Effector memory CD8-positive, alpha-beta T cell (primary cell): ENCODE measurements at regions not wholly inside any gene's neighbourhood (a gene's known extent, or its start where the extent isn't known, plus 50 kb on each side); places are given as distances from the start of the nearest gene placed in this dataset.

Experiments
- ATAC-seq: fragments of 150-1000 bp; cut with Tn5 transposase; replicated peaks from 2 replicates; pipeline ENCODE4 v1.10.0; 2021; ENCODE audit warnings: mild to moderate bottlenecking, moderate library complexity
- DNase-seq, 3 experiments: peaks; one replicate each; pipeline ENCODE4 v3.0.0; 2021
- H3K27ac Mint-ChIP-seq, 2 donors: one replicate each; pipeline ENCODE4 v1.8.0; 2022; ENCODE audit warnings: mild to moderate bottlenecking in 2 of 2, mixed read lengths in 2 of 2, moderate library complexity in 2 of 2
- H3K27me3 Mint-ChIP-seq, 2 donors: one replicate each; pipeline ENCODE4 v1.8.0; 2022; ENCODE audit warnings: mixed read lengths in 2 of 2
- H3K36me3 Mint-ChIP-seq: one replicate; pipeline ENCODE4 v1.8.0; 2022; ENCODE audit warnings: mild to moderate bottlenecking, moderate library complexity, mixed read lengths; ENCODE audit not compliant: insufficient read depth
- H3K4me1 Mint-ChIP-seq, 2 donors: one replicate each; pipeline ENCODE4 v1.8.0; 2022; ENCODE audit warnings: low read depth in 2 of 2, mixed read lengths in 2 of 2
- H3K4me3 Mint-ChIP-seq, 2 donors: one replicate each; pipeline ENCODE4 v1.8.0; 2022; ENCODE audit warnings: mild to moderate bottlenecking in 2 of 2, mixed read lengths in 2 of 2, moderate library complexity in 2 of 2
- H3K9me3 Mint-ChIP-seq, 2 donors: one replicate each; pipeline ENCODE4 v1.8.0; 2022; ENCODE audit warnings: mixed read lengths in 2 of 2

DNA sequence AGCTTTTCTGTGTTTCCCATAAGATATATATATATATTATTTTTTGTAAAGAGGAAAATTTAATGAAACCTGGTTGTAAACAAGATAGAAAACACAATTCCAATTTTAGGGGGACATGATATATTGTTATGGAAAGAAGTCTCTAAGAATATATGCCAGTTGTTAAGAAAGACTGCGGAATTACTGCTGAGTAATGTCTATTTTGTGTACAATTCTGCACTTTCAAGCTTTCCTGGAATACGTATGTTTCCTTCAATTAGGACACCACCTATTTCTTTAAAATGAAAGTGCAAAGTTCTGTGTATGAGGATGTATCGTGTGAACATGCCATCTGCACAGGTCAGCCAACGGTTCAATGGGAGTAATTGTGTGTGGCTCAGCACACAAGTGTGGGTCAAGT lies 760.2 kb downstream of the BRD1 start:
- peaks cover 19 to 32% of the 10 kb centered on the region in 2 donors for H3K27me3 Mint-ChIP-seq
- no peak for DNase-seq
- no peaks in the 10 kb centered on the region for H3K36me3 Mint-ChIP-seq
- H3K4me3 Mint-ChIP-seq, result no peak overlapping the region
- no peak for ATAC-seq
- no peaks in the 10 kb centered on the region for H3K9me3 Mint-ChIP-seq
- no peak overlapping the region for H3K27ac Mint-ChIP-seq
- H3K4me1 Mint-ChIP-seq, result no peaks in the 10 kb centered on the region

DNA sequence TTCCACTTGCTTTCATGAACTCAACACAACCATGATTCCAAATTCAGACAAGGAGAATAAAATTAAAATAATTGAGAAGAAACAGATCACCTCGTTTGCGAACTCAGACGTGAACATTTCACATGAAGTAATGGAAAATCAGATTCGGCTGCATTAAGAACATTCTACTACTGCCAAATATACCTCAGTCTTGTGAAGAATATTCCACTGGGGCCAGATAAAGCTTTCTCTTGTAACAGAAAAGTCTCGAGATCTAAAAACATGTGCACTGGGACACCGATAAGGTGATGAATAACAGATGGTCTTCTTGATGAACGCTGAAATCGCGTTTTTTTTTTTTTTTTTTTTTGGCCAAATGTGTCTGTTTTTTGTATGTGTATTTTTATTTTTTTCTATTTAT lies 761.1 kb downstream of the BRD1 start:
- DNase-seq (no peak), ATAC-seq (no peak)
- peaks cover 22 to 39% of the 10 kb centered on the region in 2 donors for H3K27me3 Mint-ChIP-seq
- H3K27ac Mint-ChIP-seq, result no peak overlapping the region
- H3K4me3 Mint-ChIP-seq, result no peak overlapping the region
- H3K4me1 Mint-ChIP-seq, result no peaks in the 10 kb centered on the region
- H3K36me3 Mint-ChIP-seq, result no peaks in the 10 kb centered on the region
- H3K9me3 Mint-ChIP-seq, result no peaks in the 10 kb centered on the region

DNA sequence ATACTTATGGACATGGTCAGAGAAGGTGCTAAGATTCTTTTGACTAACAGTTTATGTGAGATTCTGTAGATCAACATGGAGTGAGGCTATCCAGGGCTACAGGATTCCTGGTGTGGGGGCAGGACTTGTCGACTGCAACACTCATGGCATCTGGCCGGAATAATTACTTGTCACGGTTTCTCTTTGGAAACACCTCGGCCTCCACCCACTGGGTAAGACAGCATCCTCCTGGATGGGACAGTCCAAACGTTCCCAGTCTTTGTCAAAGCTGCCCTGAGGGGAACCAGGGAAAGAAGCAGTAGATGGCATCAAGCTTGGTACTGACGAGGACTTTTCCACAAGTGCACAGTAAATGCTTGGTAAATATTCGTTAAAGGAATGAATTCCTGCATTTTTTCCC lies 762.8 kb downstream of the BRD1 start:
- no peak for ATAC-seq
- H3K36me3 Mint-ChIP-seq, result no peaks in the 10 kb centered on the region
- H3K27ac Mint-ChIP-seq, result no peak overlapping the region
- peaks cover 29 to 49% of the 10 kb centered on the region in 2 donors for H3K27me3 Mint-ChIP-seq
- no peaks in the 10 kb centered on the region for H3K9me3 Mint-ChIP-seq
- DNase-seq, result no peak
- no peaks in the 10 kb centered on the region for H3K4me1 Mint-ChIP-seq
- H3K4me3 Mint-ChIP-seq, result no peak overlapping the region

DNA sequence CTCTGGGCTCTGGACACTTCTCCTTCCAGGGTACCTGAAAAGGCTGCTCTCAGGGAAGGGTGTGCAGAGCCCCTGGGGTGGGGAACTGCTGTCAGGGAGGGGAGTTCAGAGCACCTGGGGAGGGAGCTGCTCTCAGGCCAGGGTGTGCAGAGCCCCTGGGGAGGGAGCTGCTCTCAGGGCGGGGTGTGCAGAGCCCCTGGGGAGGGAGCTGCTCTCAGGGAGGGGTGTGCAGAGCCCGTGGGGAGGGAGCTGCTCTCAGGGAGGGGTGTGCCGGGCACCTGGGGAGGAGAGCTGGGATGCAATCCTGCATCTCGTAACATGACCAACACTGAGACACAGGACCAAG lies 764.2 kb downstream of the BRD1 start:
- no peak for ATAC-seq
- peaks cover 30 to 57% of the 10 kb centered on the region in 2 donors for H3K27me3 Mint-ChIP-seq
- no peak for DNase-seq
- no peak overlapping the region for H3K27ac Mint-ChIP-seq
- H3K36me3 Mint-ChIP-seq, result no peaks in the 10 kb centered on the region
- H3K9me3 Mint-ChIP-seq, result no peaks in the 10 kb centered on the region
- no peak overlapping the region for H3K4me3 Mint-ChIP-seq
- H3K4me1 Mint-ChIP-seq, result no peaks in the 10 kb centered on the region

DNA sequence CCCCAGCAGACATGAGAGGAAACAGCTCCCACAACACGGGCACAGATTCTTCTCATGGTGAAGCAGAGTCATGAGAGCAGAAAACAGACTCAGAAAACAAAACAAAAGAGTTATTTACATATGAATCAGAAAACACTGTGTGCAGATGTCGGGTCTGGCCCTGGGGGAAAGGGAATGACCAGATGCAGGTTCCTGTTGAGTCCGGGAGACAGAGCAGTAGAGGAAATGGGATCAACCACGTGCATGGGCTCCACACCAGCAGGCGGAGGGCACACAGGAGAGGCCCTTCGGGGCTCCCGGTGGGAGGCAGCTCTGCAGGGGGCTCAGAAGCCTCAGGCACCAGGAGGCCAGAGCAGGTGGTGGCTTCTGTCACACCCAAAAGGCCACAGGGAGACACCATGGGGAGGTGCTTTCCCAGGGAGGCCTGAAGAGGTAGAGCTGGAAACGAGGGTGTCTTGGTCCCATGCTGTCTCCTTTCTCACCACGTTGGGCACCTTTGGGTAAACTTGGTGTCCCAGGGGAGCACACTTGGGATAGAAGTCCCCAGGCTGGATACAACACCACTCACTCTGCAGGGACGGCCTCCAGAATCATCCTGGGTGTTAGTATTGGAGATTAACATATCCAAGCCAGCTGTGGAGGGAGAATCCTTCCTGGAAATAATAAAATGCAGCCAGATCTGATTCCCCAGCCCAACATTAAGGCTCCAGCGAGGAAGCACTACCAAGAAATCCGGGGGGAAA lies 764.7 kb downstream of the BRD1 start:
- H3K4me1 Mint-ChIP-seq, result no peaks in the 10 kb centered on the region
- H3K9me3 Mint-ChIP-seq, result no peaks in the 10 kb centered on the region
- H3K27me3 Mint-ChIP-seq, result peaks cover 30 to 60% of the 10 kb centered on the region in 2 donors
- H3K36me3 Mint-ChIP-seq, result no peaks in the 10 kb centered on the region
- no peak overlapping the region for H3K27ac Mint-ChIP-seq
- H3K4me3 Mint-ChIP-seq, result no peak overlapping the region
- ATAC-seq (no peak), DNase-seq (no peak)

DNA sequence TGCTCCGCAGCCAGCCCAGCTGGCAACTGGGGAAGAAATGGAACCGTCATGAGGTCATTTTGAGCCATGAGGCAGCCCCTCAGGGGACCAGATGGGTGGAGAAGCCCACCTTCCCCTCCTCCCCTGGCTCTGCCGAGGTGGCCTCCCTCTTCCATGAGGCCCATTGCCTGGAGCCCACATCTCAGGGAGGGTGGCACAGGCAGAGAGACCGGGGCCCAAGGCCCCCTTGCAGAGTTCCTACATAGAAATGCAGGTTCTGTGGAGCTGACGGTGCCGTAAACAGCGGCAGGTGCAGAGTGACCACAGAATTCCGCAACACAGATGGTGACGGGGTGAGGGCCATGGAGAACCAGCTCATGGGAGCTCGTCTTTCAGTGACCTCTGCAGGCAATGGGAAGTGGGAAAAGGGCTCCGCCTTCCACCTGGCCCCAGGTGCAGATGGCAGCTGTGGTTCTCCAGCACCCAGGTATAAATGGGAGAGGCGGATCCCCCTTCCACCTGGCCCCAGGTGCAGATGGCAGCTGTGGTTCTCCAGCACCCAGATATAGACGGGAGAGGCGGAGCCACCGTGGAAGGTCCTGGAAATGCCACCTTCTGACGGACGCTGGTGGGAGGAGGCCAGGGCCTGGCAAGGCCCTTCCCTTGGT lies 765.4 kb downstream of the BRD1 start:
- no peaks in the 10 kb centered on the region for H3K4me1 Mint-ChIP-seq
- DNase-seq (no peak), ATAC-seq (no peak)
- H3K27me3 Mint-ChIP-seq, result peaks cover 29 to 61% of the 10 kb centered on the region in 2 donors
- no peak overlapping the region for H3K4me3 Mint-ChIP-seq
- no peak overlapping the region for H3K27ac Mint-ChIP-seq
- no peaks in the 10 kb centered on the region for H3K36me3 Mint-ChIP-seq
- no peaks in the 10 kb centered on the region for H3K9me3 Mint-ChIP-seq

DNA sequence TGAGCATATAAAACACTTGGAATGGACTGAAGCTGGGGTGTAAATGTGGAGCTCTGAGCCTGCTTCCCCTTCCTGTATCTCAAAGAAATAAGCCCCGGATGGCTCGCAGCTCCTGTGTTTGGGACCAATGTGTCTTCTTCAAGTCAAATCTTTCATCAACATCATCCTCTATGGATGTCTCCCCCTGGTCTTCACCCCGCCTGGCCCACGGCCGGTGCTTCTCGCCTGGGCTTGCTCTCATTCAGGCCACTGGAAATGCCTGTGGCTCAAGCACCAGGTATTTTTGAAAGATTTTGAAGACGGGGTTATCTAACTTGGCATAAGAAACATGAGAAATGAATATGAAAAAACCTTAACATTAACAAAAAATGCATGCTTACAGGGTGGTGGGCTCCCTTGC lies 769.8 kb downstream of the BRD1 start:
- H3K27ac Mint-ChIP-seq, result no peak overlapping the region
- no peaks in the 10 kb centered on the region for H3K9me3 Mint-ChIP-seq
- H3K4me1 Mint-ChIP-seq, result no peaks in the 10 kb centered on the region
- no peak overlapping the region for H3K4me3 Mint-ChIP-seq
- no peaks in the 10 kb centered on the region for H3K36me3 Mint-ChIP-seq
- ATAC-seq (no peak), DNase-seq (no peak)
- H3K27me3 Mint-ChIP-seq, result peaks cover 29 to 59% of the 10 kb centered on the region in 2 donors

DNA sequence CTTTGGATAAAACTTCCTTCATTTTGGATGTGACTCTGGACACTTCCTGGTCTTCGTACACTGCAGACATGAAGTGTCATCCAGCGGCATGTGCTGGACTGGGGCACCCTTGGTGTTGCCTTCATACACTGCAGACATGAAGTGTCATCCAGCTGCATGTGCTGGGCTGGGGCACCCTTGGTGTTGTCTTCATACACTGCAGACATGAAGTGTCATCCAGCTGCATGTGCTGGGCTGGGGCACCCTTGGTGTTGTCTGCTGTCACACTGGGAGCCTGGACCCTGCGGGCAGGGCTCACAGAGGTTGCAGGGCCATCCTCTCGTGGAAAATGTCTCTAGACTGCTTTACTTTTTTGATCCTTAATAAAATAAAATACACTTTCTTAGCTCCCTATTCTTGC lies 771.4 kb downstream of the BRD1 start:
- Mint-ChIP-seq H3K36me3 (peaks cover 3% of the 10 kb centered on the region), H3K4me1 (peaks cover 0 to 7% of the 10 kb centered on the region in 2 donors), H3K27ac (no peak overlapping the region), H3K9me3 (no peaks in the 10 kb centered on the region), H3K27me3 (peaks cover 22 to 47% of the 10 kb centered on the region in 2 donors), H3K4me3 (no peak overlapping the region)
- ATAC-seq (no peak), DNase-seq (no peak)

DNA sequence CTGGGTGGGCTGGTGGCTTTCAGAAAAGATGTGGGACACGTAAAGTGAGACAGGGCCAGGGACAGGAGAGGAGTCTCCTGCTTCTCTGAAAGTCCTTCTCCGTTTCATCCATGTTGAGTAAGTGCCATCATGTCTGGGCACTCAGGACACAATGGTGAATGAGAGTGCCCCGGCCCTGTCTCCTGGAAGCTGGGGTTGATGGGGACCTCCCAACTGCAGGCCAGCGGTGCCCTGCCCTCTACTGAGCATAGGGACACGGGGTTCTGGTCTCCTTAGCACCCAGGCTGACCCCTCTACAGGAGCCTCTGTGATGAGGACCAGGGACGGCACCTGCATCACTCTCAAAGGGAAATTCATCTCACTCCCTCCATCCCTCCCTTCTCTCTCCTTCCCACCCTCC lies 772.3 kb downstream of the BRD1 start:
- no peaks in the 10 kb centered on the region for H3K9me3 Mint-ChIP-seq
- ATAC-seq (no peak), DNase-seq (no peak)
- peaks cover 21 to 43% of the 10 kb centered on the region in 2 donors for H3K27me3 Mint-ChIP-seq
- peaks cover 3% of the 10 kb centered on the region for H3K36me3 Mint-ChIP-seq
- no peak overlapping the region for H3K4me3 Mint-ChIP-seq
- no peak overlapping the region for H3K27ac Mint-ChIP-seq
- peaks cover 0 to 7% of the 10 kb centered on the region in 2 donors for H3K4me1 Mint-ChIP-seq

DNA sequence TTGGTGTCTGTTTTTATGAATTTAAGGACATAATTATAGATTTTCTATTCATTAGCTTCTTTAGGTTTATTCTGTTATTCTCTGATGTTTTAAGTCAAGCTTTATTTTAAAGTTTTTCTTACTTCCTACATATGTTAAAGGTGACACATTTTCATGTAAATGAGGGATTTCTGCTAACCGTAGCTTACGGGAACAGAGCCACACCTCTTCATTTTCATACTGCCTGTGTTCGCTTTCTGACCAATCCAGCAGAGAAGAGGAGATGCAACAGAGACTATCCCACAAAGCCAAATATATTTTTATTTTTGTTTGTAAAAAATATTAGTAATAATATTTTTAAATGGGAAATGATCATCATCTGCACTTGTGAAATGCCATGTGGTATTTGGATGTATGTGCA lies 774.1 kb downstream of the BRD1 start:
- Mint-ChIP-seq H3K27me3 (peaks cover 15 to 25% of the 10 kb centered on the region in 2 donors), H3K9me3 (no peaks in the 10 kb centered on the region), H3K4me1 (peaks cover 0 to 10% of the 10 kb centered on the region in 2 donors), H3K4me3 (no peak overlapping the region), H3K36me3 (peaks cover 3% of the 10 kb centered on the region), H3K27ac (no peak overlapping the region)
- DNase-seq (no peak), ATAC-seq (no peak)

DNA sequence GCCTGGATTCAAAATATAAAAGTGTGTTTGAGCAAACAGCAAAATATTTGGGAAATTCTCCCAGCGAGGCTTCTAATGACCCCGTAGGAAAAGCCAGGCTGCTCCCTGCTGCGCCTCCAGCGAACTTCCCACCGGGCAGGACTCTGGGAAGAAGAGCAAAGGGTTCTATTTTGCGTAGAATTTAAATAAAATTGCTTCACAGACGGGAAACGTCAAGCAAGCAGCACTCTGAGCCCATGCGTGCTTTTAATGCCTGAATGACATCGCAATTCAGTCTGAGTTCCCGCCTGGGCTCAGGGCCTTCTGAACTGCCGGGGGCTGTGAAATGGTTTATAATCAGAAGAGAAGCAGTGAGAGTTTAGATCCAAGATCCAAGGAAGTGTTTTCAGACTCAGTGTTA lies 775.1 kb downstream of the BRD1 start:
- H3K4me1 Mint-ChIP-seq, result peaks cover 0 to 10% of the 10 kb centered on the region in 2 donors

DNA sequence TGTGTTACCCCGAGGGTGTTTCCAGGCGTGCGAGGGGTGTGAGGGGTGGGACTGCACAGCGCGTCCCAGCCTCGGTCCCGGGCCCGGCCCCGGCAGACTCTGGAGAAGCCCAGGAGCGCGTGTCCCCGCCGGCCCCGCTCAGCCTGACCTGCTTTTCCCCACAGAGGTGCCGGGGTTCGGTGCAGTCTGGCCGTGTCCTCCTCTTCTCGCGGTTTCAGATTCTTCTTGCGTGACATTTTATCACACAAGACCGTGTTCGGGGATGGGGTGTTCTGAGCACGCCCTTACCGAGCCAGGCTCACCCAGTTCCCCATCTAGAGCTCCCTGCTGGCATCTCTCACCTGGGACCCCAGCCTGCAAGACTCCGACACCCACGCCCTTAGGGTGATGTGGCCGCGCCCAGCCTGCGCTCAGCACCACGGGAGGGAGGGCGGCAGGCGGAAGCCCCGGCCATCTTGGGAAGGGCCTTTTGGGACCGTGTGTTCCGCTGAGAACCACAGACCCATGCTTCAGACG lies 775.6 kb downstream of the BRD1 start:
- DNase-seq (peak; percentile 17 to 51 (median 51)), ATAC-seq (peak; percentile 97)
- Mint-ChIP-seq H3K4me1 (peaks cover 0 to 10% of the 10 kb centered on the region in 2 donors), H3K27ac (peak overlapping the region; percentile 35 to 71), H3K4me3 (peak overlapping the region; percentile 67 to 93), H3K9me3 (no peaks in the 10 kb centered on the region), H3K27me3 (peaks cover 14% of the 10 kb centered on the region in 2 donors), H3K36me3 (peaks cover 3% of the 10 kb centered on the region)

More for the DNA sequence above, 775.1 kb downstream of the BRD1 start:
- Mint-ChIP-seq H3K4me3 (peak overlapping the region; percentile 67 to 93), H3K9me3 (no peaks in the 10 kb centered on the region), H3K36me3 (peaks cover 3% of the 10 kb centered on the region), H3K27ac (peak overlapping the region; percentile 35 to 71), H3K27me3 (peaks cover 14 to 15% of the 10 kb centered on the region in 2 donors)
- ATAC-seq (no peak), DNase-seq (no peak)

DNA sequence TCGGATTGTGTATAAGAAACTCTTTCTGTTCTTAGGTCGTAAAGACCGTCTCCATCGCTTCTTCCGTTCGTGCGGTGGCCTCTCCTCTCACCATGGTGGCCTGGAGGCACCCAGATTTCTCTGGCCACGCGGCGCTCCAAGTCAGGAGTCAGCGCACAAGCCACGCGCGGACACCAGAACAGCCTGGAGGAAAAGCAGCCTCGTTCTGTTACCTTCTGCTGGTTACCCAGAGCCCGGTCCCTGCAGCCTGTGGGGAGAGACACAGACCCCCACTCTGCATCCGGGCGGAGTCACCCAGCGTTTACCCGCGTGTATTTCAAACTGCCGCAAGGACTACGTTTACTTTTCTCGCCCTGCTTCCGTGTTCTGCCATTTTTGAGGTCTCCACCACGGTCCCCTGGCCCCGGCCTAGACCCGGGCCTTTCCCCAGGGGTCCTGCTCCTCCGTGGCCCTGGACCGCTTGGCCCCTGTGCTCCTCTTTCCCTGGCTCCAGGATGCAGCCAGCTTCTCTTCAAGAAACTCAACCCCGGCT lies 776.1 kb downstream of the BRD1 start:
- Mint-ChIP-seq H3K4me3 (peak overlapping the region in 1 of 2 donors; percentile 93), H3K36me3 (peaks cover 3% of the 10 kb centered on the region), H3K9me3 (no peaks in the 10 kb centered on the region), H3K4me1 (peaks cover 0 to 10% of the 10 kb centered on the region in 2 donors), H3K27me3 (peaks cover 9 to 14% of the 10 kb centered on the region in 2 donors), H3K27ac (no peak overlapping the region)
- DNase-seq (no peak), ATAC-seq (no peak)

DNA sequence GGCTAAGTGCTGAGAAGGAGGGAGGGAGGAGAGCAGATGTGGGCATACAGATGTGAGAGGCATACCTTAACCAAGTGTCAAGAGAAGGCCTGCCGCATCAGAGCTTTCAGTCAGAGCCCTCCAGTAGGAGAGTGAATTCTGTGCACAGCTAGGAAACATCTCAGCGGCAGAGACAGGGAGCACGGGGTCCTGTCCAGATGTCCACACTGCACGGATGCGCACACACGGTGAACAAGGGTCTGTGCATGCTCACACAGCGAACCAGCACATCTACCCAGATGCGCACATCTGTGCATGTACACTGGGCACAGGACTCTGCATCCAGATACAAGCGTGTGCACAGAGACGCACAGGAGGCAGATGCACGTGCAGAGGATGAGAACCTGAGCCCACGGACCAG lies 778.0 kb downstream of the BRD1 start:
- H3K4me3 Mint-ChIP-seq, result no peak overlapping the region
- H3K36me3 Mint-ChIP-seq, result peaks cover 3% of the 10 kb centered on the region

More for the DNA sequence above, 778.0 kb downstream of the BRD1 start:
- H3K27ac Mint-ChIP-seq, result no peak overlapping the region
- DNase-seq (no peak), ATAC-seq (no peak)
- peaks cover 22 to 23% of the 10 kb centered on the region in 2 donors for H3K27me3 Mint-ChIP-seq
- peaks cover 0 to 10% of the 10 kb centered on the region in 2 donors for H3K4me1 Mint-ChIP-seq
- no peaks in the 10 kb centered on the region for H3K9me3 Mint-ChIP-seq
